ENCODE measurements at regions not wholly inside any gene's neighbourhood (a gene's known extent, or its start where the extent isn't known, plus 50 kb on each side); places are given as distances from the start of the nearest gene placed in this dataset.

DNA sequence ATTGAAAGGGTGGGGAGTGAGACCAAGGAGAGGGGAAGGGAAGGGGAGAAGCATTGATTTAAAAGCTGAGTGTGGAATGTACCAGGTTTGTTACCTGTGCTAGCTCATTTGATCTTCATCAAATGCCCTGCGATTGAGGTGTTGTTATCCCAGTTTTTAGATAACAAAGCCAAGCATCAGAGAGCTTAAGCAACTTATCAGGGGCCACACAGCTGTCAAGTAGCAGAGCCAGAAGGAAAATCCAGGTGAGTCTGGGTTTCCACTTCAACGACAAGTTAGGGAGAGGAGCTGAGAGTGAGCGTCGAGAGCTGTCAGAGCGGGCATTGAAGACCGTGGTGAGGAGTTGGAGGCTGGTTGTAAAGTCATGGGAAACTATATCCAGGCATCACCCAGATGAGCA lies 146.9 kb upstream of the IRF2BP2 start:
- no peak overlapping the region for H3K27ac ChIP-seq (ENCODE audit: insufficient read length, low read depth, low read length)
- peaks cover 2% of the 10 kb centered on the region; the same call in 1 of the 2 replicates for H3K27me3 Mint-ChIP-seq (ENCODE audit: low read depth)
- no peak overlapping the region for H2BK5ac ChIP-seq (ENCODE audit: insufficient read length, low read length)
- H3K9ac ChIP-seq (ENCODE audit: extremely low read depth, insufficient read length, low read length) = no peak overlapping the region
- no peak overlapping the region for H4K91ac ChIP-seq (ENCODE audit: insufficient read length, low read depth, low read length)
- H3K27me3 ChIP-seq (ENCODE audit: insufficient read depth, low read length) = no peaks in the 10 kb centered on the region
- no peaks in the 10 kb centered on the region for H3K36me3 Mint-ChIP-seq (ENCODE audit: insufficient read depth in 1 of 3, low read depth in 3 of 3)
- no peak overlapping the region for H4K5ac ChIP-seq (ENCODE audit: insufficient read length, low read depth, low read length)
- no peak for DNase-seq
- TF ChIP-seq, protein P1, sequence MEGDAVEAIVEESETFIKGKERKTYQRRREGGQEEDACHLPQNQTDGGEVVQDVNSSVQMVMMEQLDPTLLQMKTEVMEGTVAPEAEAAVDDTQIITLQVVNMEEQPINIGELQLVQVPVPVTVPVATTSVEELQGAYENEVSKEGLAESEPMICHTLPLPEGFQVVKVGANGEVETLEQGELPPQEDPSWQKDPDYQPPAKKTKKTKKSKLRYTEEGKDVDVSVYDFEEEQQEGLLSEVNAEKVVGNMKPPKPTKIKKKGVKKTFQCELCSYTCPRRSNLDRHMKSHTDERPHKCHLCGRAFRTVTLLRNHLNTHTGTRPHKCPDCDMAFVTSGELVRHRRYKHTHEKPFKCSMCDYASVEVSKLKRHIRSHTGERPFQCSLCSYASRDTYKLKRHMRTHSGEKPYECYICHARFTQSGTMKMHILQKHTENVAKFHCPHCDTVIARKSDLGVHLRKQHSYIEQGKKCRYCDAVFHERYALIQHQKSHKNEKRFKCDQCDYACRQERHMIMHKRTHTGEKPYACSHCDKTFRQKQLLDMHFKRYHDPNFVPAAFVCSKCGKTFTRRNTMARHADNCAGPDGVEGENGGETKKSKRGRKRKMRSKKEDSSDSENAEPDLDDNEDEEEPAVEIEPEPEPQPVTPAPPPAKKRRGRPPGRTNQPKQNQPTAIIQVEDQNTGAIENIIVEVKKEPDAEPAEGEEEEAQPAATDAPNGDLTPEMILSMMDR (conservative IDR thresholded peaks at IDR 0.05) = no peak
- no peak overlapping the region for H4K8ac ChIP-seq (replicated peaks; ENCODE audit: insufficient read length, low read depth, low read length)
- H3K23ac ChIP-seq (ENCODE audit: insufficient read length, low read depth, low read length) = no peak overlapping the region
- no peaks in the 10 kb centered on the region for H3K79me2 ChIP-seq (ENCODE audit: insufficient read depth, low read length)
- no peaks in the 10 kb centered on the region for H3K79me1 ChIP-seq (ENCODE audit: insufficient read depth, low read depth, low read length, poor library complexity, severe bottlenecking)
- H2BK120ac ChIP-seq (ENCODE audit: low read depth, low read length, poor library complexity, severe bottlenecking) = no peak overlapping the region
- H2AFZ ChIP-seq (ENCODE audit: low read length) = no peak overlapping the region
- no peak overlapping the region for H2BK12ac ChIP-seq (ENCODE audit: insufficient read length, low read depth, low read length)
- no peaks in the 10 kb centered on the region for H4K20me1 ChIP-seq (ENCODE audit: control insufficient read depth, insufficient read depth, insufficient read length)
- H3K18ac ChIP-seq (ENCODE audit: insufficient read length, low read depth, low read length) = no peak overlapping the region
- no CpG with 5 or more reads among the region's 6 CpGs for WGBS (ENCODE audit: extremely low coverage, insufficient read length, low lambda C conversion rate)
- no peaks in the 10 kb centered on the region for H3K9me3 ChIP-seq (ENCODE audit: control insufficient read depth, low read depth, low read length)
- H3K23me2 ChIP-seq (ENCODE audit: insufficient read length, low read depth, low read length, poor library complexity, severe bottlenecking) = no peaks in the 10 kb centered on the region
- H3K4ac ChIP-seq (ENCODE audit: low read depth, low read length) = no peak overlapping the region
- no peak overlapping the region for H2AK5ac ChIP-seq (ENCODE audit: insufficient read length, low read length)
- no peak overlapping the region for H3K14ac ChIP-seq (ENCODE audit: insufficient read depth, low read length)
- H3K56ac ChIP-seq (ENCODE audit: insufficient read length, low read depth, low read length) = no peak overlapping the region
- H3K9me3 Mint-ChIP-seq = peaks cover 0 to 3% of the 10 kb centered on the region in 2 experiments; a peak in 2 of 5 replicates
- no peak overlapping the region for H3K4me3 Mint-ChIP-seq
- no peak overlapping the region; a peak in 1 of 7 replicates for H3K27ac Mint-ChIP-seq
- H3K4me2 ChIP-seq (ENCODE audit: insufficient read depth, insufficient read length, low read length) = no peak overlapping the region
- peaks cover 7% of the 10 kb centered on the region; the same call in 1 of the 2 replicates for H3K4me1 ChIP-seq (ENCODE audit: insufficient read depth, low read length)
- no peak overlapping the region for H2BK15ac ChIP-seq (ENCODE audit: low read depth, low read length)
- no peak overlapping the region for H2BK20ac ChIP-seq (ENCODE audit: low read depth, low read length, poor library complexity, severe bottlenecking)
- peaks cover 18 to 20% of the 10 kb centered on the region in 2 experiments for H3K4me1 Mint-ChIP-seq
- no peak overlapping the region for H3T11ph ChIP-seq (ENCODE audit: low read length)

All from H9 (cell line).